ENCODE measurements at regions not wholly inside any gene's neighbourhood (a gene's known extent, or its start where the extent isn't known, plus 50 kb on each side); places are given as distances from the start of the nearest gene placed in this dataset.

DNA sequence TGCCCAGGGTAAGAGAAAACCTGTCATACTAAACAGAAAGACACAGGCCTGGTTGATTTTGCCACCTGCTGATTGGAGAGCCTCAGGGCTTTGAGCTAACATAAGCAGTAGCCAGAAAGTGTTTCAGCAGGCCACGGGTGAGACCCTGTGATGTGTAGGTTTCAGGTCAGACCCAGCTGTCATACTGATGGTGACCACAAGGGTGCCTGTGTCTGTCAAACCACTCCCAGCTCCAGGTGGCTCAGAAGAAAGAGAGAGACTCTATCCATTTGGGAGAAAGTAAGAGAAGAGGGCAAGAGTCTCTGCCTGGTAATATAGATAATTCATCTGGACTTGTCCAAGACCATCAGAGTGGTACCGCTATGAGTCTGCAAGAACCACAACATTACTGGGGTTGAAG is 72.8 kb upstream of the NLRP2B start:
- TF ChIP-seq CTCF (IDR thresholded peaks at IDR 0.05; ENCODE audit: low read depth, low read length) = no peak
- no peak for DNase-seq (ENCODE audit: extremely low read depth, low read depth)

DNA sequence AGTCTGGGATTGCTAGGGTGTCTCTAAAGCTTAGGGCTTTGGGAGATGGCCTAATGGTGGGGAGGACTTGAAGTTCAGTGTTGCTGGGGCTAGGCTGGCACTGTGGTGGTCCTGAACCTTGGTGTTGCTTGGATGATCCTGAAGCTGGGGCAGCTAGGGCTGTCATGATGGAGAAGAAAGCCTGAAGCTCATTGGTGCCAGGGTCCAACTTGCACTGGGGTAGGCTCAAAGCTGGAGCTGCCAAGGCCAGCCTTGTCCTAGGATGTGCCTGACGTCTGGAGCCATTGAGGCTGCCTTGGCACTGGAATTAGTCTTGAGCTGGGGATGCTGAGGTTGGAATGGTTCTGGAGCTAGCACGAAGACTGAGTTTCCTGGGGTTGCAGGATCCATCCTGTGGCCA is 61.0 kb upstream of the NLRP2B start:
- TF ChIP-seq CTCF (IDR thresholded peaks at IDR 0.05; ENCODE audit: low read depth, low read length) = no peak
- no peak for DNase-seq (ENCODE audit: extremely low read depth, low read depth)

DNA sequence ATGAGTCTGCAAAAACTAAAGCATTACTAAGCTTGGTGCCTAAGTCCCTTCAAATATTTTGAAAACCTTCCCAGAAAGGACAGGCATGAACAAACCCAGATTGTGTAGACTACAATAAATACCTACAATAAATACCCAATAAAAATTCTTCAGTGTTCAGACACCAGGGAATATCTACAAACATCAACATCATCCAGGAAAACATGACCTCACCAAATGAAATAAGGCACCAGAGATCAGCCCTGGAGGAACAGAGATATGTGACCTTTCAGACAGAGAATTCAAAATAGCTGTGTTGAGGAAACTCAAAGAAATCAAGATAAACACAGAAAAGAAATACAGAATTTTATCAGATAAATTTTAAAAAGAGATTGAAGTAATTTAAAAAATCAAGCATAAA is 57.8 kb upstream of the NLRP2B start:
- no peak for DNase-seq (ENCODE audit: extremely low read depth, low read depth)
- no peak for TF ChIP-seq CTCF (IDR thresholded peaks at IDR 0.05; ENCODE audit: low read depth, low read length)
